Choroid plexus epithelial cell (primary cell): ENCODE measurements at regions not wholly inside any gene's neighbourhood (a gene's known extent, or its start where the extent isn't known, plus 50 kb on each side); places are given as distances from the start of the nearest gene placed in this dataset.
A peak's percentile ranks its signal among the peaks of the same experiment; 100 is the strongest.

Experiments
- DNase-seq: peaks from one replicate; pipeline ENCODE4 v3.0.0-alpha.2; 2010; ENCODE audit warnings: low read depth
- H3K4me3 ChIP-seq: 2 replicates; pipeline ENCODE4 v1.5.1; 2011; ENCODE audit warnings: low read depth, mild to moderate bottlenecking, control low read depth, low read length, moderate library complexity
- CTCF ChIP-seq: conservative IDR thresholded peaks from 2 replicates; pipeline ENCODE4 v1.5.1; 2011; ENCODE audit warnings: low read depth, mild to moderate bottlenecking, control low read depth, inconsistent platforms, low read length, moderate library complexity

DNA sequence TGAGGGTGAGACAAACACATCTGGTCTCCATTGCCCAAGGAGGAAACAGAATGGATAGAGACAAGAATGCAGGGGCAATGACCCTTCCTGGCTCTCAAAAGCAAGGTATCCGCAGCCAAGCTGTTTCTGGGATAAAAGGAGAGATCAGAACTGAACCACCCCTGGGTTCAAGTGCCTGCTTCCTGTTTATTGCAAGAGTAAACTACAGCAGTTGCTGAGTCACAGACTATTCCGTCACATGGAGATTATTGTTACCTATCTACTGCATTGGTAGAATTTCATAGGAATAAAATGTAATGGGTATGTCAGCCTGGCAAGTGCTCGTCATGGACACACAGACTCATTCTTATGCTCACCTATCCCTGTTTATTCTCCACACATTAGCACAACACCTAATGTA lies 821.6 kb downstream of the GRID1 start:
- no peak for TF ChIP-seq CTCF
- DNase-seq, result no peak
- H3K4me3 ChIP-seq, result no peak overlapping the region

DNA sequence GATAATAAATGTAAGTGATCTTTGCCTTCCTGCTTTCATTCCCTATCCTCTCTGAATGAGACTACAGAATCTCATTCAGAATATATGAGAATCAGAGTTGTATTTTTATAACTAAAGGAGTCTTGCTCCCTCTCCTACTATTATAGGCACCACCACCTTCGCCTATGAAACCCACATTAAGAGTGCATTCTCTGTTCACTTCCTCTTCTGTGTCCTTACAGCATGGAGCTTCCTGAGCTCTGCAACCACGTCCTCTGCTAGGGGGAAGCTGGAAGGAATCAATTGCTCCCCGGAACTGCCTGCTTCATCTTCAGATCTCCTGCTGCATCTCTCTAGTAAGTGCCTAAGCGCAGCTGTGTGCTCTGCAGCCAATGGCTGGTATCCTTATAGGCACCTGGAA lies 820.7 kb downstream of the GRID1 start:
- DNase-seq, result no peak
- no peak overlapping the region for H3K4me3 ChIP-seq
- TF ChIP-seq CTCF, result no peak

DNA sequence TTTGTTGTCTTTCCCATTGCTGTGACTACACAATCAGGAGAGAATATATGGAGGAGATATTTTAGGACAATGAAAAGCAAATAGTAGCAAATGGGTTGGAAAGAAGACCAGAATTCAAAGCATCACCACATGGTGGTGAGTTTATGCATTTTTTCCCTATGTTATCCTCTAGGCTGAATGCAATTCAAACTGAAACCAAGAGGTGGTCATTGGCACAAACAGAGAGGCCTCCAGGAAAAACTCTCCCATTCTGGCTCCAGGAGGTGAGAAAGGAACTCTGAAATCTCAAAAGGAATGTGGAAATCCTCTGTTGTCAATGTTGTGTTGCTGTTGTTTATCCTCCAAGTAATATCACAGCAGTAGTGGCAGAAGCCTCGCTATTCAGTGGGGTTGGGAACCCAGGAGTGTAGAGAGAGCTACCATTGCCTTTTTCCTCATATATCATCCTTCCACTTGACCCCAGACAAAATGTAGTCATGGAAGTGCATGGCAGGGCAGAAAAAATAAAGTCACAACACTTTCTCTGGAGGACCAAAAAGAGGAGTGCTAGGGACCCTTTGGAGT lies 819.1 kb downstream of the GRID1 start:
- TF ChIP-seq CTCF, result no peak
- no peak for DNase-seq
- H3K4me3 ChIP-seq, result no peak overlapping the region

DNA sequence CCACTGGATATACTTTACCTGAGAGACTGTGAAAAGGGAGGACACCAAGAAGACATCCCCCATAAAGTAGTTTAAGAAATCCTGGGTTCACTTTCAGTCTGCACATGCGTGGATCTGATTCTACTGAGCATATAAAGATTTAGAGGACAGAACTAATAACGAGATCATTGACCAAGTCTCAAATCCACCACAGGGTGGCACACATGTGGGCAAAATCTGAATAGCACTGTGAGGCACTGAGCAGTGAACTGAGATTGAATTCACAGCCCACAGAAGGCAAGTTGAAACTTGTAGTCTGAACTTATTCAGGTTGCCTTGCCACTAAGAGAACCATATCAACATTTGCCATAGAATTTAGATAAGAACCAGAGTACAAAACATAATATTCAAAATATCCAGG lies 818.6 kb downstream of the GRID1 start:
- peak; percentile 42 for TF ChIP-seq CTCF
- peak; percentile 47 for DNase-seq
- no peak overlapping the region for H3K4me3 ChIP-seq
